GM19328 (cell line): ENCODE measurements at regions not wholly inside any gene's neighbourhood (a gene's known extent, or its start where the extent isn't known, plus 50 kb on each side); places are given as distances from the start of the nearest gene placed in this dataset.

ENCODE experiments used
- ATAC-seq: cut with Tn5 transposase; IDR thresholded peaks from one replicate; pipeline ENCODE4 v1.9.1; 2021; ENCODE audit warnings: mild to moderate bottlenecking, moderate library complexity; ENCODE audit not compliant: unreplicated experiment

DNA sequence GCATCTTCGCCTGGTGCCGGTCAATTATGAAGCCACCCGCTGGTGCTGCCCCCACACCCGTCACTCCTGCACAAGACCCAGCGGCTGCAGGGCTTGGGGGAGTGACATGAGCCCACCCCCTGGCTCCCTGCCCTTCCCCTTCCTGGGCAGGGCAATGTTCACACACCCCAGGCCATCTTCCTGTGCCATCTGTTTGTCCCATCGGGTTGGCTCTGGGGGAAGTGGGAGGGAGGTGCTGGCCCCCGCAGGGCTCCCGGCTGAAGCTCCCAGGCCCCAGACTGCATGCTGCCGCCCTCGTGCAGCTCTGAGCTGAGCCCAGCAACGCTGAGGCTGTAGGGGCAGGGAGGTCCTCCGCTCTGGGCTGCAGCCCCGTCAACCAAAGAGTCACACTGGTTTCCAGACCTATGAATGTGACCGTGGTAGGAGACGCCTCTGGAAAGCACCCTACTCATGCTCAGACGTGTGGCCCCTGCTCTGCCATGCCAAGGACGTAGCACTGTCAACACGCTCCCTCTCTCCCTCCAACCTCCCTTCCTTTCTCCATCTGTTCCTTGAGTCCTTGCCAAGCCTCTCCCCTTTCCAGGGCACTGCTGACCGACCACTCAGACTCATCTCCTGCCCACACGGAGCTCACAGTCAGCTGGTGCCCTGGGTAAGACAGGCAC lies 140.4 kb downstream of the ENGASE start:
- no peak for ATAC-seq

DNA sequence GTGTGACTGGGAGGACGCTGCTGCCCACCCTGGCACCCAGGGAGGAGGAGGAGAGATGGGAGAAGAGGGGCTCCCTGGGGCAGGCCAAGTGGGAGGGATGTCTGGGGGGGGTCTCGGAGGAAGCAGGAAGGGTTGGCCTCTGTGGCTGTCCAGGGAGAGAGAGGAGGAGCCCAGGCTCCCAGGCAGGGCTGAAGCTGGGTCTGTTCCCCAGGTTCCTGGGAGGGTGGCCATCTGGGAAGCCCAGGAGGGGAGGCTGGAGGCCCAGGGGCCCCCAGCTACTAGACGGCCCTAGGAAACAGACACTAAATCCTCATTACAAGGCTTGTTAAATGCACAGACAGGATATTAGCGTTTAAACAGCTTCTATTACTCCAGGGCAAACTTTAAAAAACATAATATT lies 139.8 kb downstream of the ENGASE start:
- ATAC-seq, result no peak

DNA sequence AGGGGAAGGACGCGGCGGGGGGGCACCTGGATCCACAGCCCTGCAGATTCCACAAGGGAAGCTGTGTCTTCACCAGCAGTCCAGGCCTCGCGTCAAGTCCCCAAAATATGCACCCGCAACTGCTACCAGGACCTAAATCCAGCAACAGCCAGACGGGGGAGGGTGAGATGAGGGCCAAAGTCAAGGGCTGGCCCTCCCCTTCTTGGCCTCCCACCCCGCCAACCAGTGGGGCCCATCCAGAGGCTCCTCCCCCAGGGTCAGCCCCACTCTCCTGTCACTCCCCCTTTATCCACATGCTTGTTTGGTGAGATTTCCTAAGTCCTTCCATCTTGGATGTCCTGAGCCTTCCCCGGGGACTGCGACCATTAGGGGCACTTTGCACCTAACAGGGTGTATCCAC lies 138.7 kb downstream of the ENGASE start:
- no peak for ATAC-seq

DNA sequence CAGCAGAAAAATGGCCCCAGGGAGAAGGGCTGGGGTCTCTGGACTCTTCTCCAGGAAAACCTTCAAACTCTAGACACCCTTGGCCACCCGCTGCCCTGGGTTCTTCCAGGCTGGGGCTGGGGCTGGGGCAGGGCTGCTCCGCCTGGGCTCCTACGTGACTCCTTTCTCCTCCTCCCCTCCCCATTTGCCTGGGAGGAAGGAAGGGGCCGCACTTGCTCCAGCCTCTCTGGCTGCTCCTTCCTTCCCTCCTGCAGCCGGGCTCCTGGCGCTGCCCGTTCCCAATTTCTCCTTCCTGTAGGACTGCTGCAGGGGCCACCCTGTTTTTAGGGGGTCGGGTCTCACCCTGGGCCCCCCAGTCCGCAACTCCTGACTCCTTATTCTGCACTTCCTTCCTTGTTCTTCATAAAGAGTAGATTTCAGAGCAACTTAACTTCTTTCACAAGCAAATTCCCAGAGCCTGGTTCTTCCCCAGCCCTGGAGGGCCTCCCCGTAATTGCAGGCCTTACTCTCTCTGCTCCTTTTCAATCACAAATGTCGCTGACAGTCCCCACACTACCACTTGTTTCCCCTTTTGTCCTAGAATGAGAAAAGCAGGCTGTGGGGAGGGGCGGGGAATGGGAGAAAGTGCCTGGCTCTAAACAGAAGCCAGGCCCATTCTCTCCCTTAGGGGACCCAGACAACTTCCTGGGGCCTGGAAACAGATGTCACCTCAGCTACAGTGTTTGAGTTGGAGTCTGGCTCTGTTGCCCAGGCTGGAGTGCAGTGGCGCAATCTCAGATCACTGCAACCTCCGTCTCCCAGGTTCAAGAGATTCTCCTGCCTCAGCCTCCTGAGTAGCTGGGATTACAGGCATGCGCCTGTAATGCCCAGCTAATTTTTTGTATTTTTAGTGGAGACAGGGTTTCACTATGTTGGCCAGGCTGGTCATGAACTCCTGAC lies 137.8 kb downstream of the ENGASE start:
- no peak for ATAC-seq

DNA sequence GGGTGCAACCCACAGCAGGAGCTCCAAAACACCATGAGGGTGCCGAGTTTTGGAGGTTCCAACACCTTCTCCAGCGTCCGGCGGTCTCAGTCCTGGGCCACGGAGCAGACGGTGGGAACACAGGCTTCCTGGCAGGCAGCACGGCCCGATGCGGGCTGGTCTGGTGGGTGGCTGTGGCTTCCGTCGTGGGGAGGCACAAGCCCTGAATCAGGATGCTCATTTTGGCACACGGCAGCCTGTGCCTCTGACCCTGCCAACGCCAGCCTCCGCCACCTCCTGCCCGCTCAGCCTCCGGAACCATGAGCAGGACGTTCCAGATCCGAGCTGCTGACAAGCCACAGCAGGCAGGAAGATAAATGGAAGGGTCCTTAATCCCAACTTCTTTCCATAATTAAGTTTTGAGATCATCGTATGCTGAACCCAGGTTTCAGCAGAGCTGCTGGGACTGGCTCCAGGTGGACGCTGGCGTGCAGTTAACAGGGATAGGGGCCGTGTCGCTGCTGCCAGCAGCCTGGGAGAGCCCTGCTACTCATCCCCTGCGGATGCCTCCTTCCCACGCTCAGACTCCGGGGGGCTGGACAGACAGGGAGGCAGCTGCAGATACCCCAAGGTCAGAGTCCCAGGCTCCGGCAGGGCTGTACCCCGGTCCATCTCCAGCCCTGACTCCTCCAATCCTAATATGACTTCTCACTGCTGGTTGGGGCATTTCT lies 136.6 kb downstream of the ENGASE start:
- no peak for ATAC-seq

DNA sequence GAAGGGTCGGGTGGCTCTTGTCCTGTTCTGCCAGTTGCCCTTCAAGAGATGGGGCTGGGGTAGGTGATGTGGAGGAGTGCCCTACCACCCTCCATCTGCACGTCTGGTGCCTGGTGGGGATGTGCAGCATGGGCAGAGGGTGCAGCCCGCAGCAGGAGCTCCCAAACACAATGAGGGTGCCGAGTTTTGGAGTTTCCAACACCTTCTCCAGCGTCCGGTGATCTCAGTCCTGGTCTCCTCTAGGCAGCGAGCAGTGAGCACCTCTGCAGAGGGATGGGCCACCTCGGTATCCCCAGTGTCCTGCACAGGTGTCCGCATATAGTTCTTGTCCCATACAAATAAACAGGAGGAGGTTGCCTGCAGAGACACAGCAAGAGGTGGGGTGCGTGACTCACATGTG lies 136.0 kb downstream of the ENGASE start:
- ATAC-seq, result no peak

DNA sequence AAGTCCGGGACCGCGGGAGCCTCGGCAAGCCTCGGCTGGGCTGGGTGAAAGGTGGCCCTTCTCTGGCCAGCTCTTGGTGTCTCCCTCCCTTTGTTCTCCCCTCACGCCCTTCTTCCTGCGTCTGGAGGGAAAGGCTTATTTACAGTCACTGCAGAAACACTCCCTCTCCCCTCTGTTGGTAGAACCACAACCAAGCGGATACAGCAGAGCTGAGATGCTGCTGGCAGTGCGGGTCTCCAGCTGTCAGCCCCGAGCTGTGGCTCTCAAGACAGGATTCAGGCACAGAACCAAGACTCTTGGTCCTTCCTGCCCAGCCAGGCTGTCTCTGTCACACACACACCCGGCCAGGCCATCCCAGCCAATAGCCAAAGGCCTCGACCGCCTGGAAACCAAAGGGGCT lies 133.3 kb downstream of the ENGASE start:
- ATAC-seq, result no peak

DNA sequence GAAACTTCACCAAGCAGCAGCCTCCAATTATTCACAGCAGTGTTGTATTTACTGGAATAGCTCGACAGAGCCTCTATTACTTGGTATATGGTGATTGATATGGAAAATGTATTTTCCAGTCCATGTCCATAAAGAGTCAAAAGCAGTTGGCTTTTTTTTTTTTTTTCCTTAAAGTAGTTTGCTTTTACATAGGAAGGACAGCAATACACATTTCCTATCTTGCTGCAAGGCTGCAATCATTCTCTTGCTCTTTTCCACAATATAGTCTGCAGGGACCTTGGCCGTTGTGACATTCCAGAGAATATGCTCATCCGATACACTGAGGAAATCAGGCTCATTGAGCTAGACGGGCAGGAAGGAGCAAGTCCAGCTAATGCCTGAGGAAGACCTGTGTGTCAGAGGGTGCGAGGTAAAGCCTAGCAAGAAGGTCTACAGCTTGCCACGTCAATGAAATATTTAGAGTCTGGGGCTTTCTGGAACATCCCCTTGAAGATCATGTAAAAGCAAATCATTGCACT lies 131.1 kb downstream of the ENGASE start:
- no peak for ATAC-seq

DNA sequence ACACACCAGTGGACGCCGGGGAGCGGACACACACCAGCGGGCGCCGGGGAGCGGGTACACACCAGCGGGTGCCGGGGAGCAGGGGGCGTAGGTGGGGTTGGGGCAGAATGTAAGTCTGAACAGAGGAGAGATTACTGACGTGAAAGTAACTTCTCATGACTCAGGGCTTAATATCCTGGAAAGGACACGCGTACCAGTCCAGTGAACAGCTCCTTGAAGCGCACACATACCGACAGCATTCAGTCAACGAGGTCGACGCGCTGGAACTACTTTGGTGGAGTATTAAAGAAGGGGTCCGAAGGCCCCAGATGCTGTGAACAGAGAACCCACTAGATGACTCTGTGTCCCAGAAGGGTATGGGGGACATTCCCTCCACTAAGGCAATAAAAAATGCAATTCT lies 129.6 kb downstream of the ENGASE start:
- ATAC-seq, result no peak

DNA sequence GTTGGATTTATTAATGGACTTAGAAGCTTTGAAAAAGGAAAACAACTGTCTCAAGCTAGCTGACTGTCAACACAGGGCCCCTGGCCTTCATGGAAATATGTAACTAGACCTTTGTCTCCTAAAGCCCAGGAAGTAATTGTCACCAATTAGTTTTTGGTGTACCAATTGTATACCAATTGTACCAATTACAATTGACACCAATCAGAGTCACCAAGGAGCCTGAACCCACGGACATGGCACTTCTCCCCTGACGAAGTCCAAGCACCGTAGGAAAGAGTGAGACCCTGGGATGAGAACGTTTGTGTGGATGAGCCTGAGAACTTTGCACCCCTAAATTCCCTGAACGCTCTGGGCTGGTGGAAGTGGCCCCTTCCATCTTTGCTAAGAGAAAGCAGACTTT lies 129.0 kb downstream of the ENGASE start:
- ATAC-seq, result no peak

DNA sequence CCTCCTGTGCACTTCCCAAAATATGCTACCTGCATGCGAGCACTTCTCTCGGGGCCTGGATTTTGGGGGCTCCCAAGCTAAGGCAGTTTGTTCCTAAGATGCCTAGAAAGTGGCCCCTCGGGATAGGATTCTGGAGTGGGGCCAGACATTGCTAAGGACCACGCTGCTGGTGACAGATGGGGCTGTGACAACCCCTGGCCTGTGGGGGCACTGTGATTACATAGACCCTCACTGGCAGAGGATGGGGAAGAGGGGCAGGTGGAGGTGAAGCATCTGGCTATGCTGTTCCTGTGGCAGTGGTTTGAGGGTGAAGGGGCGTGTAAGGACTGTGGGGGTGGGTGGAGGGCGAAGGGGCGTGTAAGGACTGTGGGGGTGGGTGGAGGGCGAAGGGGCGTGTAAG lies 128.4 kb downstream of the ENGASE start:
- no peak for ATAC-seq

DNA sequence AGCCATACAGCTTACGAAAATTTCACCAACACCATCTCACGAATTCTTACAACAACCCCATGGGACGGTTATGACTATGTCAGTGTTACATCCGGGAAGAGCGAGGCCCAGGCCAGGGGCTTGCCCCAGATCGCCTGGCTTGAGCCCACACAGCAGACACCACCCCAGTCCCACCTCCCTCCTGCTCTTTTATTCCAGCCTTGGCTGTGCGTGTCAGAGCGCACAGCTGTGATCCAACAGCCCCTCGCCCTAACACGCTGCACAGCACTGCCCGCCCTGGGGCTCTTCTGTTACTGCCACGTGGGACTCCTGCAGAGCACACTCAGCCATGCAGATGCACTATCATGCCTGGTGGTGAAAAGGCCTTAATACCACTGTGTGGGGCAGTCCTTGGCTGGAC lies 127.9 kb downstream of the ENGASE start:
- no peak for ATAC-seq

DNA sequence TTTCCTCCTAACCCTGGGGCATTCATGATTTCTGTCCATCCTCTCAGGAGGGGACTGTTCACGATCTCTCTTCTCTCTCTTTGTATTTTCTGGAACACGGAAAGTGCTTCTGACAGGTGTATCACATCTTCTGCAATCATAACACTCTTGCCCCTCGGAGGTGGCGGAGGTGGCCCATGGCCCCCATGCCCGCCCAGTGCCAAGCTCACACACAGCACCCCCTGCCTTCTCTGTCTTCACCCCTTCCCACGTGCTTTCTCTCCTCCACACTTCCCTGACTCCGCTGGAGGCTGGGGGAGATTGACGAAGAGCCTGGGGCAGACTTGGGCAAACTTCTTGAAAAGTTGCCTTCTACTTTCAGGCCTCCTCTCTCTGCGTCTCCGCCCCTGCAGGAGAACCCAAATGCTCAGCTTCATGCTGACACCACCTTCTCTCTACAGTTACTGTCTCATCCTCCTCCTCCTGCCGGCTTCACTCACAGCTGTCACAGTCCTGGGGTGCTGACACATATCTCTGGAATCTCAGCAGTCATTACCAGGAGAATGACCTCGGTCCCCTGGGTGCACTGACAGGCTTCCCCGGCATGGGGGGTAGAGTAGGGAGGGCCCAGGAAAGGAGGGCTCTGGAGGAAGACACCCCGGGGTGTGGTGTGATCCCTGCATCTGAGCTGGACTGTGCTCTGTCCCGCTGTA lies 127.1 kb downstream of the ENGASE start:
- ATAC-seq, result no peak

DNA sequence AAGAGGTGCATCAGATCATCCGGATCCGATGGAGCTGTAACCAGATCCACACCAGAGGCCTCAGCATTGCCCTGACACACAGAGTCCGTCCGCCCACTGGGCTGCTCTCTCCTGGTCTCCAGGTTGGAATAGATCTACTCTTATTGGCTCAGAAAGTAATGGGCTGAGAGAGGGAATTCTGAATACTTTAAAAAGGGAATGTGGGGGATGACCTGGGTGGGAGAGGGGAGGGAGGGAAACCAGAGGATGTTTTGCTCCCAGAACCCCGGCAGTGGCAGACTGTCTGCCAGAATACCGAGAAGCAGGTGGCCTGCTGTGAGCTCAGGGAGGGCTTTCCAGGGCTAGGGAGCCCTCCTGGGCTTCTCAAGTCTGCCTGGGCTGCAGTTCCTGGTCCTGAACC lies 126.5 kb downstream of the ENGASE start:
- ATAC-seq, result no peak

DNA sequence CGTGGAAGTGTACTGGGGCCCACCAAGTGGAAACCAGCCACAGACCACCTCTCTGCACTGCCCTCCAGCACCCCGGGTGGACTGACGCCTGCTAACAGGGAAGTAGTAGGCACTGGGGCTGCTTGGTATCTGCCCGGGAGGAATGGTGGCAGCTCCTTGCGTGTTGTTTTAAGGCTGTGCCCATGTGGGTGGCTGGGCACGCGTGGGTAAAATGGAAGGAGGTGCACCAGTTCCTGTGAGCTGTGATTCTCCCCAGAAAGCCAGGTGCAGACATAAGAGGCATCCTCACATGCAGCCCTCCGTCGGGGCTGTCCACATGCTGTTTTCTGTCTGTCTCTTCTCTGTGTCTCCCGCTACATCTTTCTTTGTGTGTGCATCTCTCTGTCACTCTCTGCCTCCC lies 122.3 kb downstream of the ENGASE start:
- ATAC-seq, result no peak

DNA sequence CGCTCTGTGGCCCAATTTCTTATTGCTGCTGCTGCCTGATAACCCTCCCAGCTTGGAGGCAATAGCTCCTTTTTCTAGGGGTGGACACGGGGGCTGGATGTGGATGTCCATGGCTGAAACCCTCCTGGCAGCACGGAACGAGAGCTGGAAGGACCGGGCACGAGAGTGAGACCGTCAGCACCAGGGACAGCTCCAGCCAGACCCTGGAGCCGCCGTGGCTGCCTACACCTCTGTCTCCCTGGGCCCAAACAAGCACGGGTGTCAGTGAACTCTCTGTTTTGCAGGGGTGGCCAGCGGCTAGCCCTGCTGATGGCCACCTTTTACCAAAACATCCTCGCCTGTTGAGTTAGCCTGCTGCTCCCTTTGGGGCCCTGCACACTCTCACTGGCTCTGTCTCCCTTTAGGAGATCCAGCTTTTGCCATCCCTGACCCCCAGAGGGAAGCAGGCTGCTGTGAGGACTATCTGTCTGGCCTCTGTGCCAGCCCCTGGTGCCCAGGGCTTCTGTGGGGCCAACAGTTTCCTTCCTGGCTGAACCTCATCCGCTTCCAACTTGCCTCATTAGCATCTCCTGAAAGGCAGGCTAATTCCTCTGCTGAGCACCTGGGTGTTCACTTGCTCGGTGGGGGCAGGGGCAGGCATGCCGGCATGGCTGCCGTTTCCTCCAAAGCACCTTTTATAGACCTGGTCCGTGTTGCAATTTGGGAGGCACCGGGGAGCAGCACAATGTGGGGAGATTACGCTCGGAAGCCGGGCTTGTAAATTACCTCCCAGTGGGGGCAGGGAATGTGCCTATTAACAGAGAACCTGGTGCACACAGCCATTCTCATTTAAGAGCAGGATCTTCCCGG lies 118.1 kb downstream of the ENGASE start:
- ATAC-seq, result no peak

DNA sequence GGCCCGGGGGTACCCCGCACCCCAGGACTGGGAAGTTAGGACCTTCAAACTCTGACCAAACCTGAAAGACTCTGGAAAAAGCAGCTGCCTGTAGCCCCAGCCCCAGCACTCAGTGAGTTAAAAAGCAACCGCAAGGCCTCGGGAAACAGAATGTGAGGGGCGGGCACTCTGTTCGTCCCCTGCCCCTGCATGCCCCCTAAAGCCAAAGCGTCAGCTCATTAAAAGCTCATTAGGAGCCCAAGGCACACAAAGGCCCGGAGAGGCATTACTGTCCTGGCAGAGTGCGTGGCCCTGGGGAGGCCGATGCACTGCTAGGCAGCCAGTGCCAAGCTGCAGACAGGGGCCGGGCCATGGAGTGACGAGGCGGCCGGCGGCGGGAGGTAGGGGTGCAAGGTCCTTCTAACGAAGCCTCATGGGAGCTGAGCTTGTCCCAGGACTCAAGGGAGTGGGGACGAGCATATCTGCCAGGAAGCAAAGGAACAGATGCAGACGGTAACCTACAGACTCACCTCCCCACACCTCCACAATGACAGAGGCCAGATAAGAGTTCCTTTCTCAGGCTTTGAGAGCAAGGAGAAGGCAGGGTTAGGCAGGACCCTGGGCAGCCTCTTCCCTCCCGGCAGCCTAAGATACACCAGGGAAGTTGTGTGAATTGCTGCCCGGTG lies 116.8 kb downstream of the ENGASE start:
- ATAC-seq, result no peak

DNA sequence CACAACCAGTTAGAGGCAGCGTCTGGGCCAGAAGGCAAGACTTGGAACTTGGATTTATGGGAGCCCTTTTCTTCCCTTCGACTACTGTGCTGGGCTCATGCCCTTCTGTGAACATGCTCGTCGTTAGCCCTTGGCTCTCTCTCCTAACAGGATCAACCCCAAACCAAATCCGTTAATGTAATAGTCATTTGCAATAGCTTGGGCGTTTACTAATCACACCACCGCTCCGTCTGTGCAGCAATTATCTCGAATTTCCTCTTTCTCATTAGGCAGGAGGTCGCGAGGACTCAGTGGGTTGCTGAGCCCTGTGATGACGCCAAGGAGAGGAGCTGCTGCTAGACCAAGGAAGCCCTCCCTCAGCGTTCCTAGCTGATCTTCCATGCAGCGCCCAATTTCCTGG lies 114.7 kb downstream of the ENGASE start:
- no peak for ATAC-seq

DNA sequence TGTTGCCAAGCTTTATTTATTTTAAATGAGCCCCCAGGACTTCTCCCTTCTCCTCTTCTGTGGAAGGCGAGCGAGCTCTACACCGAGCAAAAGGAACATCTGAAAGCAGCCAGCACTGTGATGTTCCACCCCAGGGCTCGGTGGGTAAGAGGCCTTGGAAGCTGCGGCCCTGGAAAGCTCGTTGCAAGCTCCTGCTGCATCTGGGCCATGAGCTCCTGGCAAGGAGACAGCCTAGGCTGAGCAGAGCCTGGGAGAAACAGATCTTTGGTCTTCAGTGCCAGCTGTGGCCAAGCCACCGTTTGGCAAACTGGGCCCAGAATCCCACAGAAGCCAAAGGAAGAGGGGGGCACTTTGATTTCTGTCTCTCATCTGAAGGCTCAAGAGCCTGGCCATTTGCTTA lies 114.1 kb downstream of the ENGASE start:
- ATAC-seq, result no peak

DNA sequence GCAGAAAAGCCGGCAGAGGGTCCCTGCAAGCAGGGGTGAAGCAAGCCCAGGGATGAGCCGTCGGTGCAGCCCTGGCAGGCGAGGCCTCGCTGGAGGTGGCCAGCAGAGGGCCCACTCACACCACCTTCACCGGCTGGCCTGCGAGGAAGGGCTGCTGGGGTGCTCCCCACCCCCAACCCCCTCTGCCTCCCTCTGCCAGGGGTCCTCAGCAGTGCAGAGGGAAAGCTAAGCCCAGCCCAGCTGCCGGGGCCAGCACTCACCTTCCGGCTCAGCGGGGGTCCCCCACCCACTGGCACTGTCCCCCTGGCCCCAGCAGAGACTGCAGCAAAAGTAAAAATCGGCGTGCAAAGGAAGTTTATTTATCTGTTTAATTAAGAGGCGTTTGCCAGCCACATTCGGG lies 113.4 kb downstream of the ENGASE start:
- ATAC-seq, result no peak
